Left colon (tissue), 2 donors: ENCODE measurements at regions not wholly inside any gene's neighbourhood (a gene's known extent, or its start where the extent isn't known, plus 50 kb on each side); places are given as distances from the start of the nearest gene placed in this dataset.
"Not testable (repeated sequence)": the region's sequence is repeated elsewhere in the genome, so short reads cannot be mapped to it uniquely, and the experiment has no call there.

Source experiments
- ATAC-seq: fragments of 200-7000 bp; cut with Tn5 transposase; one replicate; pipeline ENCODE4 v1.9.1; 2020; ENCODE audit warnings: mild to moderate bottlenecking, moderate library complexity
- DNase-seq, 2 donors: peaks; one replicate each; pipeline ENCODE4 v3.0.0-alpha.2; 2020
- intact Hi-C, 2 donors: fragments of 100-400 bp; cut with DNase I in 1 of 2; cut with micrococcal nuclease in 1 of 2; formaldehyde crosslinking; loops; one replicate each; pipeline versions ENCODE4 v1.11.2 to v1.14.0; 2022; cut with DNase I, micrococcal nuclease
- donor health status: DM: no; HTN: no; CAD: no.
- donor health status: DM: yes; HTN: yes; CAD: no.

- intact Hi-C loops = loop anchor here in 1 of 2 donors (10.0 kb wide), 1 partner anchor 108 kb away; no protein-coding TSS in a partner anchor
- DNase-seq = no peak
- ATAC-seq = no peak
Measured at GRCh38 chr19:13712767-13713201, 51.5 kb upstream of the MRI1 start.

- intact Hi-C loops = no loop called here
- DNase-seq = no peak
- no peak for ATAC-seq
Measured at GRCh38 chr19:13707915-13708314, 56.4 kb upstream of the MRI1 start.

GRCh38 chr19:13705928-13706447 lies 58.3 kb upstream of the MRI1 start:
- no peak for DNase-seq
- no peak for ATAC-seq
- intact Hi-C loops = no loop called here

GRCh38 chr19:13705201-13705600 lies 59.1 kb upstream of the MRI1 start:
- DNase-seq (no peak), ATAC-seq (no peak)
- intact Hi-C loops = no loop called here

- no peak for ATAC-seq
- no peak for DNase-seq
- intact Hi-C loops = no loop called here
Measured at GRCh38 chr19:13701624-13702023, 62.7 kb upstream of the MRI1 start.

GRCh38 chr19:13700621-13701020 lies 63.7 kb upstream of the MRI1 start:
- ATAC-seq (no peak), DNase-seq (no peak)
- intact Hi-C loops = no loop called here

GRCh38 chr19:13699786-13700185 lies 64.5 kb upstream of the MRI1 start:
- intact Hi-C loops = no loop called here

GRCh38 chr19:13696839-13697238 lies 67.5 kb upstream of the MRI1 start:
- intact Hi-C loops = no loop called here
- no peak for ATAC-seq
- DNase-seq = no peak

More at GRCh38 chr19:13699786-13700185, 64.5 kb upstream of the MRI1 start:
- no peak for ATAC-seq
- no peak for DNase-seq

- intact Hi-C loops = no loop called here
- no peak for ATAC-seq
- DNase-seq = no peak
Measured at GRCh38 chr19:13693889-13694288, 70.4 kb upstream of the MRI1 start.

GRCh38 chr19:13691569-13692435 lies 72.5 kb upstream of the MRI1 start:
- intact Hi-C loops = no loop called here
- ATAC-seq (no peak), DNase-seq (no peak)

GRCh38 chr19:13689085-13689484 lies 75.2 kb upstream of the MRI1 start:
- intact Hi-C loops = no loop called here
- no peak for ATAC-seq
- no peak for DNase-seq

- DNase-seq = no peak
- no peak for ATAC-seq
- intact Hi-C loops = no loop called here
Measured at GRCh38 chr19:13684021-13684420, 80.3 kb upstream of the MRI1 start.

- intact Hi-C loops = no loop called here
- no peak for DNase-seq
- ATAC-seq = no peak
Measured at GRCh38 chr19:13681509-13681908, 82.8 kb upstream of the MRI1 start.

- intact Hi-C loops = not testable (repeated sequence)
Measured at GRCh38 chr19:13680708-13681360, 83.5 kb upstream of the MRI1 start.

GRCh38 chr19:13676967-13677366 lies 87.4 kb upstream of the MRI1 start:
- DNase-seq, intact Hi-C loops, ATAC-seq: not testable (repeated sequence)

More at GRCh38 chr19:13680708-13681360, 83.5 kb upstream of the MRI1 start:
- not testable (repeated sequence) for DNase-seq, ATAC-seq

GRCh38 chr19:13672480-13673175 lies 91.7 kb upstream of the MRI1 start:
- ATAC-seq, DNase-seq, intact Hi-C loops: not testable (repeated sequence)

GRCh38 chr19:13670846-13671245 lies 93.5 kb upstream of the MRI1 start:
- DNase-seq (no peak), ATAC-seq (no peak)
- intact Hi-C loops = no loop called here

- DNase-seq (no peak), ATAC-seq (no peak)
- intact Hi-C loops = no loop called here
Measured at GRCh38 chr19:13669780-13670355, 94.5 kb upstream of the MRI1 start.

- ATAC-seq = no peak
- DNase-seq = no peak
- intact Hi-C loops = no loop called here
Measured at GRCh38 chr19:13668964-13669363, 95.4 kb upstream of the MRI1 start.
